ENCODE measurements at regions not wholly inside any gene's neighbourhood (a gene's known extent, or its start where the extent isn't known, plus 50 kb on each side); places are given as distances from the start of the nearest gene placed in this dataset.

GRCh38 chr21:28375708-28376385 is 616.8 kb downstream of the LTN1 start:
- Histone ChIP-seq H3K4me1 (no peaks in the 10 kb centered on the region), H3K27ac (no peak overlapping the region), H3K4me3 (no peak overlapping the region), H3K36me3 (replicated peaks in 1 of 2; ENCODE audit: insufficient read depth in 1 of 2, low read depth in 2 of 2) (no peaks in the 10 kb centered on the region), H3K9me3 (peaks cover 0 to 4% (median 0%) of the 10 kb centered on the region in 3 donors), H3K27me3 (no peaks in the 10 kb centered on the region)
- ATAC-seq: peak; percentile 15
- TF ChIP-seq POLR2A (IDR thresholded peaks at IDR 0.05): no peak
- TF ChIP-seq CTCF (IDR thresholded peaks at IDR 0.05): no peak
- DNase-seq: no peak
- WGBS, 2 donors: 28 to 33% methylated on average over 2 of the region's 2 CpGs
- intact Hi-C loops (cut with DNase I): no loop called here

- ATAC-seq (no peak), DNase-seq (no peak)
- TF ChIP-seq POLR2A (IDR thresholded peaks at IDR 0.05): no peak
- no peak for TF ChIP-seq CTCF (IDR thresholded peaks at IDR 0.05)
- Histone ChIP-seq H3K36me3 (replicated peaks in 1 of 2; ENCODE audit: insufficient read depth in 1 of 2, low read depth in 2 of 2) (no peaks in the 10 kb centered on the region), H3K27ac (no peak overlapping the region), H3K9me3 (peaks cover 0 to 4% (median 0%) of the 10 kb centered on the region in 3 donors), H3K4me3 (no peak overlapping the region), H3K4me1 (no peaks in the 10 kb centered on the region), H3K27me3 (no peaks in the 10 kb centered on the region)
- WGBS, 2 donors: 32 to 39% methylated on average over 1 of the region's 1 CpG
- intact Hi-C loops (cut with DNase I): no loop called here
Measured at GRCh38 chr21:28374881-28375280, 617.8 kb downstream of the LTN1 start.

- Histone ChIP-seq H3K4me3 (no peak overlapping the region), H3K4me1 (no peaks in the 10 kb centered on the region), H3K9me3 (peaks cover 0 to 4% (median 0%) of the 10 kb centered on the region in 3 donors), H3K27ac (no peak overlapping the region), H3K27me3 (no peaks in the 10 kb centered on the region), H3K36me3 (replicated peaks in 1 of 2; ENCODE audit: insufficient read depth in 1 of 2, low read depth in 2 of 2) (no peaks in the 10 kb centered on the region)
- intact Hi-C loops (cut with DNase I): no loop called here
- no peak for ATAC-seq
- TF ChIP-seq CTCF (IDR thresholded peaks at IDR 0.05): no peak
- no peak for TF ChIP-seq POLR2A (IDR thresholded peaks at IDR 0.05)
- no peak for DNase-seq
- WGBS, 2 donors: 85 to 93% methylated on average over 4 of the region's 4 CpGs
Measured at GRCh38 chr21:28371713-28372112, 621.0 kb downstream of the LTN1 start.

DNA sequence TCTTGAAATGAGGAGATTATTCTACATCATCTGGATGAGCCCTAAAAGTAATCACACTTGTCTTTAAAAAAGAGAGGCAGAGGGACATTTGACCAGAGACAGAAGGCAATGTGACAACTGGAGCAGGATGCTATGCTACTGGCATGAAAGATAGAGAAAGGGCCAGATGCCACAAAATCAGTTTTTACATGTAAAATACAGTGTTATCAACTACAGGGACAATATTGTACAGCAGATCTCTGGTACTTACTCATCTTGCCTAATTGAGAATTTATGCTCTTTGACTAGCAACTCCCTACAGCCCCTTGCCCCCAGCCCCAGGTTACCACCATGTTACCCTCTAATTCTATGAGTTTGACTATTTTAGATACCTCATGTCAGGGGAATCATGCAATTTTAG is 633.4 kb downstream of the LTN1 start:
- Histone ChIP-seq H3K27ac (no peak overlapping the region), H3K9me3 (no peaks in the 10 kb centered on the region), H3K4me3 (no peak overlapping the region), H3K4me1 (no peaks in the 10 kb centered on the region), H3K27me3 (no peaks in the 10 kb centered on the region), H3K36me3 (replicated peaks in 1 of 2; ENCODE audit: insufficient read depth in 1 of 2, low read depth in 2 of 2) (no peaks in the 10 kb centered on the region)
- ATAC-seq (no peak), DNase-seq (no peak)
- no peak for TF ChIP-seq POLR2A (IDR thresholded peaks at IDR 0.05)
- no peak for TF ChIP-seq CTCF (IDR thresholded peaks at IDR 0.05)
- intact Hi-C loops (cut with DNase I): no loop called here

DNA sequence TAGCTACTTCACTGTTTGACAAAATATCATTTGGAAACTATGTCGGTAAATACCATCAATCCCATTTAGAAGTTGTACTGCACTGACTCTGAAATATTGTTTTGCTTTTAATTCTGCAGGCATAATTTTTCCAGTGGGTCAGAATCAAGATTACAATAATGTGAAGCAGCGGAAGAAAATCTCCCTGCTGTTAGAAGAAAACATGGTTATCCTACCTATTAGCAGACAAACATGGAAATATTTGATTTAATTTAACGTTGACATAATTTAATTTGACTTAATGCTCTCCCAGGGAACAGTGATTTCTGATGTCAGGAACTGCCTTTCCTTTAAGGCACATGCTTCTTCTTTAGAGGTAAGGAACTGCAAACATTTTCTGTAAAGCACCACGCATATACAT is 634.0 kb downstream of the LTN1 start:
- TF ChIP-seq POLR2A (IDR thresholded peaks at IDR 0.05) (no peak), CTCF (IDR thresholded peaks at IDR 0.05) (no peak)
- Histone ChIP-seq H3K4me1 (no peaks in the 10 kb centered on the region), H3K9me3 (no peaks in the 10 kb centered on the region), H3K27ac (no peak overlapping the region), H3K27me3 (no peaks in the 10 kb centered on the region), H3K4me3 (no peak overlapping the region), H3K36me3 (replicated peaks in 1 of 2; ENCODE audit: insufficient read depth in 1 of 2, low read depth in 2 of 2) (no peaks in the 10 kb centered on the region)
- WGBS, 2 donors: 81 to 83% methylated on average over 4 of the region's 4 CpGs
- no peak for ATAC-seq
- intact Hi-C loops (cut with DNase I): no loop called here
- DNase-seq: no peak
